Erythroblast (primary cell): ENCODE measurements at regions not wholly inside any gene's neighbourhood (a gene's known extent, or its start where the extent isn't known, plus 50 kb on each side); places are given as distances from the start of the nearest gene placed in this dataset.

Experiments
- GATA1 ChIP-seq: IDR thresholded peaks from 2 replicates; pipeline ENCODE4 v1.6.1; 2011; ENCODE audit warnings: low read depth, mild to moderate bottlenecking, control low read depth, low read length, moderate library complexity
- POLR2A ChIP-seq: IDR thresholded peaks from 2 replicates; pipeline ENCODE4 v1.6.1; 2011; ENCODE audit warnings: mild to moderate bottlenecking, low read length

- TF ChIP-seq POLR2A, result no peak
- no peak for TF ChIP-seq GATA1
These were observed 61.8 kb upstream of the LAMA2 start for GRCh38 chr6:128821116-128821515.
